Nephron (organoid): ENCODE measurements at regions not wholly inside any gene's neighbourhood (a gene's known extent, or its start where the extent isn't known, plus 50 kb on each side); places are given as distances from the start of the nearest gene placed in this dataset.
A peak's percentile ranks its signal among the peaks of the same experiment; 100 is the strongest.

Source experiments
- H3K27ac Mint-ChIP-seq, 3 experiments: 2 replicates each; pipeline ENCODE4 v1.8.0; 2020; ENCODE audit warnings: mixed read lengths in 3 of 3, mild to moderate bottlenecking in 2 of 3, moderate library complexity in 1 of 3
- H3K27me3 Mint-ChIP-seq: 2 replicates; pipeline ENCODE4 v1.8.0; 2021; ENCODE audit warnings: low read depth, mild to moderate bottlenecking, moderate library complexity, mixed read lengths
- H3K36me3 Mint-ChIP-seq: 2 replicates; pipeline ENCODE4 v1.8.0; 2020; ENCODE audit warnings: low read depth, mixed read lengths
- H3K4me1 Mint-ChIP-seq: 2 replicates; pipeline ENCODE4 v1.8.0; 2020; ENCODE audit warnings: mixed read lengths
- H3K4me3 Mint-ChIP-seq, 3 experiments: 2 replicates each; pipeline ENCODE4 v1.8.0; 2020; ENCODE audit warnings: mild to moderate bottlenecking in 3 of 3, mixed read lengths in 3 of 3, moderate library complexity in 2 of 3
- H3K9me3 Mint-ChIP-seq: 2 replicates; pipeline ENCODE4 v1.8.0; 2020; ENCODE audit warnings: mixed read lengths
- TF ChIP-seq, protein P1 (sequence below), 3 experiments: fragments of 200-600 bp; sonication (generic); IDR thresholded peaks; one replicate each; pipeline ENCODE4 v1.5.0; 2021; ENCODE audit warnings: antibody characterized with exemption in 3 of 3; ENCODE audit not compliant: unreplicated experiment in 3 of 3

DNA sequence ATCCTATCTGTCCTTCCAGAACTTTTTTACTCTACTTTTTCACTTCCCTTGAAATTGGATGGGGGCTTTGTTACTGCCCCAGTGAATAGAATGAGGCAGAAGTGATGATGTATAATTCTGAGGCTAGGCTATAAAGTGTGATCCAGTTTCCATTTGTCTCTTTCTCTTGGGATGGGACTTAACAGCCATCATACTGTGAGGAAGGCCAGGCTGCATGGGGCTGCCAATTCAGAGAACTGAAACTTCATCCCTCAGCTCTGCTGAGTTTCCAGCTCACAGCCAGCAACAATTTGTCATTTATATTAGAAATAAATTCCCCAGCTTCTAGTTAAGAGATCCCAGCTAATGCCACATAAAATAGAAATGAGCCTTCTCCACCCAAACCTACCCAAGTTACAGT lies 504.0 kb upstream of the TGFBR2 start:
- TF ChIP-seq, protein P1, sequence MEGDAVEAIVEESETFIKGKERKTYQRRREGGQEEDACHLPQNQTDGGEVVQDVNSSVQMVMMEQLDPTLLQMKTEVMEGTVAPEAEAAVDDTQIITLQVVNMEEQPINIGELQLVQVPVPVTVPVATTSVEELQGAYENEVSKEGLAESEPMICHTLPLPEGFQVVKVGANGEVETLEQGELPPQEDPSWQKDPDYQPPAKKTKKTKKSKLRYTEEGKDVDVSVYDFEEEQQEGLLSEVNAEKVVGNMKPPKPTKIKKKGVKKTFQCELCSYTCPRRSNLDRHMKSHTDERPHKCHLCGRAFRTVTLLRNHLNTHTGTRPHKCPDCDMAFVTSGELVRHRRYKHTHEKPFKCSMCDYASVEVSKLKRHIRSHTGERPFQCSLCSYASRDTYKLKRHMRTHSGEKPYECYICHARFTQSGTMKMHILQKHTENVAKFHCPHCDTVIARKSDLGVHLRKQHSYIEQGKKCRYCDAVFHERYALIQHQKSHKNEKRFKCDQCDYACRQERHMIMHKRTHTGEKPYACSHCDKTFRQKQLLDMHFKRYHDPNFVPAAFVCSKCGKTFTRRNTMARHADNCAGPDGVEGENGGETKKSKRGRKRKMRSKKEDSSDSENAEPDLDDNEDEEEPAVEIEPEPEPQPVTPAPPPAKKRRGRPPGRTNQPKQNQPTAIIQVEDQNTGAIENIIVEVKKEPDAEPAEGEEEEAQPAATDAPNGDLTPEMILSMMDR (IDR thresholded peaks at IDR 0.05; ENCODE audit: unreplicated experiment in 3 of 3): no peak
- Mint-ChIP-seq H3K27ac (no peak overlapping the region), H3K9me3 (peaks cover 23% of the 10 kb centered on the region), H3K27me3 (no peaks in the 10 kb centered on the region), H3K4me3 (no peak overlapping the region), H3K4me1 (no peaks in the 10 kb centered on the region), H3K36me3 (peaks cover 6% of the 10 kb centered on the region)

DNA sequence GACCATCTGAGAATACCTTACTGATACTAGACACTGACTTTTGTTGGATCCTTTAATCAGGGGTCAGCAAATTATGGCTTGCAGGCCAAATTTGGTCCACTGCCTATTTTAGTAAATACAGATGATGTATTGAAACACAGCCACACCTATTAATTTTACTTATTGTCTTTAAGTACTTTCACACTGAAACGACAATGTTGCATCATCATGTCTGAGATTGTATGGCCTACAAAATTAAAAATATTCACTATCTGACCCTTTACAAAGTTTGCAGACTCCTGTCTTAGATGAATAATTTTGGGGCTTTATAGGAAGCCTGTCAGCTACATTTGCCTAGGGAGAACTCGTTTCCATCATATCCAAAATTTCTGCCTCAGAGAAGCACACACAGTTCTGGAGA lies 503.2 kb upstream of the TGFBR2 start:
- Mint-ChIP-seq H3K4me1 (no peaks in the 10 kb centered on the region), H3K27me3 (no peaks in the 10 kb centered on the region), H3K36me3 (peaks cover 6% of the 10 kb centered on the region), H3K4me3 (no peak overlapping the region), H3K9me3 (peaks cover 23% of the 10 kb centered on the region), H3K27ac (peak overlapping the region in 1 of 3 experiments; percentile 59)
- TF ChIP-seq, protein P1 (IDR thresholded peaks at IDR 0.05; ENCODE audit: unreplicated experiment in 3 of 3): no peak

GRCh38 chr3:30107531-30107930 lies 498.9 kb upstream of the TGFBR2 start:
- H3K27ac Mint-ChIP-seq: no peak overlapping the region
- TF ChIP-seq, protein P1 (IDR thresholded peaks at IDR 0.05; ENCODE audit: unreplicated experiment in 3 of 3): no peak
- no peaks in the 10 kb centered on the region for H3K27me3 Mint-ChIP-seq
- H3K9me3 Mint-ChIP-seq: peaks cover 21% of the 10 kb centered on the region
- no peak overlapping the region for H3K4me3 Mint-ChIP-seq
- peaks cover 6% of the 10 kb centered on the region for H3K36me3 Mint-ChIP-seq
- H3K4me1 Mint-ChIP-seq: no peaks in the 10 kb centered on the region

DNA sequence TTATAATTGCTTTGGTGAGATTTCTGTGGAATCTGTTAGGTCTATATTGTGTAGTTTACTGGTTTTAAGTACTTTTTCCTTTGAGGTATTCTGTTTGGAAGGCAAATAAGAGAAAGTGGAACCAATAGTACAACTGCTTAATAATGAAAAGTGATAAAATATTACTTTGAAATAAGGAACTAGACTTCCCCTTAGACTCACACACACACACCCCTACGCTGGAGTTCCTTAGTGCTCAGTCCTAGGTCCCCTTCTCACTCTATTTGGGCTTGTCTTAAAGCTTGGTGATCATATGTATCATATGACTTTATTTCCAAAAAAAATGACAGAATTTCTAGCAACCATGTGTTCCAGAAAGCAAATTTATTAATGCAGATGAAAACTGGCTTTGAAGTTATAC lies 494.0 kb upstream of the TGFBR2 start:
- Mint-ChIP-seq H3K9me3 (no peaks in the 10 kb centered on the region), H3K27ac (no peak overlapping the region), H3K4me3 (no peak overlapping the region), H3K4me1 (peaks cover 24% of the 10 kb centered on the region), H3K36me3 (no peaks in the 10 kb centered on the region), H3K27me3 (no peaks in the 10 kb centered on the region)
- TF ChIP-seq, protein P1 (IDR thresholded peaks at IDR 0.05; ENCODE audit: unreplicated experiment in 3 of 3): no peak

DNA sequence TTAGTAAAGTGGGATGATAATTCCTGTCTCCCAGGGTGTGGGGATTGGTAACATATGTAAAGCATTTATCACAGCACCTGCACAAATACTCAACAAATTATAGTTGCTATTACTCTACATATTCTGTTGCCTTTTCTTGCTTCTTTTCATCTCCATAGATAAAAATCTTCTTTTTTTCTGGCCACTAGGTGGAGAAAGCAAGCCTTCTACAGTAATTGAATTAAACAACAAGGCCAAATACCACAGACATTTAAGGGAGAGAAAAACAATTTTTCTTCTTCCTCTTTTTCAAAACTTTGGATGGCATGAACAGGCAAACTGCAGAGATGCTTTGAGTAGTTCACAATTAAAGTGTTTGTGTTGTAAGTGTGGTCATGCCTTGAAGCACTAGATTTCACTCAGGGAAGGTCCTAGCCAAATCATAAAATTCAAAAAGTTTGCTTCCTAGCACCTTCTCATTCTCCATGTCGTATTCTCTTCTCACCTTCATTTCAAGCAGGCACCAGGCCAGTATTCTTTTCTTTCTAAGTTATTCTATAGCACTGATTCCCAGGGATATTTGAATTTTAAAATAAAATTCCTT lies 493.4 kb upstream of the TGFBR2 start:
- Mint-ChIP-seq H3K27me3 (no peaks in the 10 kb centered on the region), H3K27ac (peak overlapping the region in 2 of 3 experiments; percentile 13 to 69), H3K4me1 (peaks cover 24% of the 10 kb centered on the region), H3K9me3 (no peaks in the 10 kb centered on the region), H3K4me3 (no peak overlapping the region), H3K36me3 (no peaks in the 10 kb centered on the region)
- TF ChIP-seq, protein P1 (IDR thresholded peaks at IDR 0.05; ENCODE audit: unreplicated experiment in 3 of 3): peak; percentile 53 to 71 (median 57)

DNA sequence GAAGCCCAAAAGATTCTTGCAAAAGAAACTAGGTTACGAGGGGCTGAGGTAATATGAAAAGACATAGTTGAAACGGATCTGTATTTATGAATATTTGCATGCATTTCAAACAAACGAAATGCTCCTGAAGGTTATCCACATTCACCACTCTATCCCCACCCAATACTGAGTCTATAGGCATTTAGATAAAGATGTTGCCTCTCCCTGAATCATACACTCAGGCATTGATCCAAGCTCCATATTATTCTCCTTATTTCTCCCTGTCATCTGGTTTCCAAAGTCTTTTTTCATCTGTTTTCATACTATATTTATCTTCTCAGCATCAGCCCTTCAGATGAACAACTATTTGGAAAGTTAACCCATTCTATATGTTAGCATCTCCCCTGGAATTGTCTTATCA lies 492.5 kb upstream of the TGFBR2 start:
- Mint-ChIP-seq H3K4me3 (no peak overlapping the region), H3K36me3 (no peaks in the 10 kb centered on the region), H3K9me3 (no peaks in the 10 kb centered on the region), H3K27ac (peak overlapping the region in 1 of 3 experiments; percentile 7), H3K4me1 (peaks cover 24% of the 10 kb centered on the region), H3K27me3 (no peaks in the 10 kb centered on the region)
- TF ChIP-seq, protein P1 (IDR thresholded peaks at IDR 0.05; ENCODE audit: unreplicated experiment in 3 of 3): no peak
